COR-L47 (cell line): ENCODE measurements at regions not wholly inside any gene's neighbourhood (a gene's known extent, or its start where the extent isn't known, plus 50 kb on each side); places are given as distances from the start of the nearest gene placed in this dataset.
"Not testable (repeated sequence)": the region's sequence is repeated elsewhere in the genome, so short reads cannot be mapped to it uniquely, and the experiment has no call there.

Experiments used
- DNase-seq: peaks from one replicate; lab custom pipeline; 2025; lab: John Stamatoyannopoulos, UW

GRCh38 chr2:117217145-117217544, 597.3 kb upstream of the DDX18 start:
- DNase-seq, result no peak

GRCh38 chr2:117222809-117223208, 591.7 kb upstream of the DDX18 start:
- DNase-seq, result no peak

- no peak for DNase-seq
These were observed 582.2 kb upstream of the DDX18 start for GRCh38 chr2:117232305-117232704.

GRCh38 chr2:117257362-117257761, 557.1 kb upstream of the DDX18 start:
- DNase-seq, result no peak

- no peak for DNase-seq
These were observed 544.9 kb upstream of the DDX18 start for GRCh38 chr2:117269574-117269973.

- no peak for DNase-seq
These were observed 542.9 kb upstream of the DDX18 start for GRCh38 chr2:117271631-117272030.

- DNase-seq, result no peak
These were observed 541.4 kb upstream of the DDX18 start for GRCh38 chr2:117273009-117273671.

- DNase-seq, result no peak
These were observed 521.5 kb upstream of the DDX18 start for GRCh38 chr2:117293012-117293411.

GRCh38 chr2:117299451-117299850, 515.0 kb upstream of the DDX18 start:
- no peak for DNase-seq

GRCh38 chr2:117308861-117309770, 505.4 kb upstream of the DDX18 start:
- DNase-seq, result peak; percentile 5

- no peak for DNase-seq
These were observed 492.7 kb upstream of the DDX18 start for GRCh38 chr2:117321816-117322215.

GRCh38 chr2:117323331-117323730, 491.2 kb upstream of the DDX18 start:
- no peak for DNase-seq

- no peak for DNase-seq
These were observed 483.9 kb upstream of the DDX18 start for GRCh38 chr2:117330641-117331040.

- no peak for DNase-seq
These were observed 478.5 kb upstream of the DDX18 start for GRCh38 chr2:117335967-117336366.

- DNase-seq, result no peak
These were observed 478.0 kb upstream of the DDX18 start for GRCh38 chr2:117336496-117336895.

- DNase-seq, result not testable (repeated sequence)
These were observed 476.5 kb upstream of the DDX18 start for GRCh38 chr2:117337981-117338380.

- DNase-seq, result no peak
These were observed 474.5 kb upstream of the DDX18 start for GRCh38 chr2:117339980-117340379.

- no peak for DNase-seq
These were observed 472.8 kb upstream of the DDX18 start for GRCh38 chr2:117341690-117342089.

GRCh38 chr2:117342415-117342814, 472.1 kb upstream of the DDX18 start:
- DNase-seq, result peak; percentile 1

GRCh38 chr2:117349687-117350086, 464.8 kb upstream of the DDX18 start:
- DNase-seq, result no peak

GRCh38 chr2:117351396-117351795, 463.1 kb upstream of the DDX18 start:
- DNase-seq, result no peak

GRCh38 chr2:117359266-117359914, 455.1 kb upstream of the DDX18 start:
- peak; percentile 80 for DNase-seq

GRCh38 chr2:117360586-117360985, 453.9 kb upstream of the DDX18 start:
- DNase-seq, result no peak
